Stimulated activated CD4-positive, alpha-beta T cell treated with anti-CD3 and anti-CD28 coated beads, Interleukin-15, amount 100 ng/mL, for 1 hour (primary cell): ENCODE measurements at regions not wholly inside any gene's neighbourhood (a gene's known extent, or its start where the extent isn't known, plus 50 kb on each side); places are given as distances from the start of the nearest gene placed in this dataset.
"Not testable (repeated sequence)": the region's sequence is repeated elsewhere in the genome, so short reads cannot be mapped to it uniquely, and the experiment has no call there.

Experiments
- DNase-seq, 2 donors: peaks; one replicate each; pipeline ENCODE4 v3.0.0-alpha.2; 2020; ENCODE audit warnings: low read depth in 1 of 2, low spot score in 1 of 2

GRCh38 chr17:30689266-30690000 lies 135.1 kb downstream of the CRLF3 start:
- not testable (repeated sequence) for DNase-seq

GRCh38 chr17:30686538-30687479 lies 137.7 kb downstream of the CRLF3 start:
- DNase-seq = not testable (repeated sequence)

DNA sequence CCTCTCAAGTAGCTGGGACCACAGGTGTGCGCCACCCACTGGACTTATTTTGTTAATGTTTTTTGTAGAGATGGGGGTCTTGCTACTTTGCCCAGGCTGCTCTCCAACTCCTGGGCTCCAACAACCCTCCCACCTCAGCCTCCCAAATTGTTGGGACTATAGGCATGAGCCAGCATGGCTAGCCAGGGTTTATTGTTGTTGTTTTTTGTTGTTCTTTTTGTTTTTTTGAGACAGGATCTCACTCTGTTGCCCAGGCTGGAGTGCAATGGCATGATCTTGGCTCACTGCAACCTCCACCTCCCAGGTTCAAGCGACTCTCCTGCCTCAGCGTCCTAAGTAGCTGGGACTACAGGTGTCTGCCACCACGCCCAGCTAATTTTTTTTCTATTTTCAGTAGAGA lies 142.2 kb downstream of the CRLF3 start:
- DNase-seq = not testable (repeated sequence)

GRCh38 chr17:30680681-30681080 lies 143.8 kb downstream of the CRLF3 start:
- DNase-seq = not testable (repeated sequence)

GRCh38 chr17:30677550-30678249 lies 146.8 kb downstream of the CRLF3 start:
- DNase-seq = no peak

DNA sequence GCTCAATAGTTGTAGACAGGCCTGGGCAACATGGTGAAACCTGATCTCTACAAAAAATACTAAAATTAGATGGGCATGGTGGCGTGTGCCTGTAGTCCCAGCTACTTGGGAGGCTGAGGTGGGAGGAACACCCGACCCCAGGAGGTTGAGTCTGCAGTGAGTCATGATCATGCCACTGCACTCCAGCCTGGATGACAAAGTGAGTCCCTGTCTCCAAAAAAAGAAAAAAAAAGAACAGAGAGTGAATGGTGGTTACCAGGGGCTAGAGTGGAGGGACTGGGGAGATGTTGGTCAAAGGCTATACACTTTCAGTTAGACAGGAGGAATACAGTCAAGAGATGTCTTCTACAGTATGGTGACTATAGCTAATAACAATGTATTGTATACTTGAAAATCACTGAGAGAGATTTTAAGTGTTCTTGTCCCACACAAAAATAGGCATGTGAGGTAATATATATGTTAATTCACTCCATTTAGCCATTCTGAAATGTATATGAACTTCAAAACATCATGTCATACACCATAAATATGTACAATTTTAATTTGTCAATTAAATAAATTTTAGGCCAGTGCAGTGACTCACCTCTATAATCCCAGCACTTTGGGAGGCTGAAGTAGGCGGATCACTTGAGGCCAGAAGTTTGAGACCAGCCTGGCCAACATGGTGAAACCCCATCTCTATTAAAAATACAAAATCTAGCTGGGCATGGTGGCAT lies 148.6 kb downstream of the CRLF3 start:
- not testable (repeated sequence) for DNase-seq

- not testable (repeated sequence) for DNase-seq
Observed at GRCh38 chr17:30669217-30669649, 155.3 kb downstream of the CRLF3 start.

- DNase-seq = not testable (repeated sequence)
Observed at GRCh38 chr17:30668360-30669181, 155.9 kb downstream of the CRLF3 start.

- not testable (repeated sequence) for DNase-seq
Observed at GRCh38 chr17:30667657-30668359, 156.7 kb downstream of the CRLF3 start.

- not testable (repeated sequence) for DNase-seq
Observed at GRCh38 chr17:30666838-30667656, 157.4 kb downstream of the CRLF3 start.

GRCh38 chr17:30663727-30664455 lies 160.6 kb downstream of the CRLF3 start:
- not testable (repeated sequence) for DNase-seq

- not testable (repeated sequence) for DNase-seq
Observed at GRCh38 chr17:30657148-30657547, 167.3 kb downstream of the CRLF3 start.

GRCh38 chr17:30653038-30653437 lies 171.5 kb downstream of the CRLF3 start:
- not testable (repeated sequence) for DNase-seq

DNA sequence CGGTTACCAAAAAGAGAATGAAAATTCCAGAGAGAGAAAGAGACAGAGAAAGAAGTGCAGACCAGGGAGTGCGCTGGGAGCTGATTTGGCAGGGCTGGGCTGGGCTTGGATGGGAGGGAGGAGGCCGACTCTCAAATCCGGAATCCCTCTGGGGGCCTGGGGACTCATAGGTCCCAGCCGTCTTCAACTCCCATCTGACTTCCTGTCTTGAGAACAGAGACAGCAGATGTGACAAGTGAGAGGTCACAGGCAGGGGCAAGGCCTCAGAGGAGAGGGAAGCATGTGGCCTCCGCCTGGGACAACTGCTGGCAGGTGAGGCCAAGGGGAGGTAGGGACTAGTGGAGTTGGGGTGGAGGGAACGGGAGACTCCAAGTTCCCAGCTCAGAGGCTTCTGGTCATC lies 172.9 kb downstream of the GOSR1 start:
- DNase-seq = not testable (repeated sequence)

GRCh38 chr17:30648015-30648620 lies 170.9 kb downstream of the GOSR1 start:
- not testable (repeated sequence) for DNase-seq

DNA sequence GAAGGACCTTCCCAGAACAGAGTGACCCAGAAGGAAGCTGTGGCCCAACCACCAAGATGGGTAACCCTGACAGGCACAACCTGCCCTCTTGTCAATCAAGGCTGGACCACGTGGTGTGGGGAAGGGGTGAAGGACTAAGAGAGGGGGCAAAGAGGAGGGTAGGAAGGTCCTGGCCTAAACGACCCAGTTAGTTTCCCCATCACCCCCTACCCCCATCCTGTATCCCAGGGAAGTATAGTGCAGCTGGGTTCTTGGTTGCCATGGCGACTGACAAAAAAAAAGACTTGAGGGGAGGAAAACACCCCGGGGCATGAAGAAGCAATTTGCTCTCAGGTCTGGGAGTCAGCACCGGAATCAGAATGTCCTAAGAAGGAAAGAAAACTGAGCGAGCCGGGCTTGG lies 168.7 kb downstream of the GOSR1 start:
- DNase-seq = not testable (repeated sequence)

DNA sequence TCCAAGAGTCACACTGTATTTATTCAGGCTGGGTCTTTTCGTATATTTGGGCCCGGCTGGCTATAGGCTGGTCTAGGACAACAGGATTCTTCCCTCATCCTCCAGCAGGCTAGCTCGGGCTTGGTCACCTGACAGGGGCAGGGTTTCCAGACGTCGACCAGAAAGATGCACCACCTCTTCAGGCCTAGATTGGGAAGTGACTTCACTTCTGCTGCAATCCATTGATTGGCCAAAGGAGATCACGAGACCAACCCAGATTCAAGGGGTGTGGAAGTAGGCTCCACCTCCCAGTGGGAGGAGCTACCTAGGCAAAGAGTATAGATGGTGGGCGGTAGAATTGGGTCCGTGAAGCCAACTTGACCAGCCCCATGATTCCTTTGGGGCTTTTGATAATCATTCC lies 167.5 kb downstream of the GOSR1 start:
- not testable (repeated sequence) for DNase-seq
